GM20000 (cell line): ENCODE measurements at regions not wholly inside any gene's neighbourhood (a gene's known extent, or its start where the extent isn't known, plus 50 kb on each side); places are given as distances from the start of the nearest gene placed in this dataset.
A peak's percentile ranks its signal among the peaks of the same experiment; 100 is the strongest.
"Not testable (repeated sequence)": the region's sequence is repeated elsewhere in the genome, so short reads cannot be mapped to it uniquely, and the experiment has no call there.

Experiments
- DNase-seq: peaks from one replicate; pipeline ENCODE4 v3.0.0; 2012; ENCODE audit warnings: low spot score
- TF ChIP-seq, protein P1 (sequence below): IDR thresholded peaks from 2 replicates; pipeline ENCODE4 v1.5.1; 2012; ENCODE audit warnings: mild to moderate bottlenecking, control low read depth; ENCODE audit errors: extremely low read depth, missing control alignments

GRCh38 chr1:73717976-73718375 is 480.0 kb downstream of the LRRIQ3 start:
- DNase-seq, result no peak
- TF ChIP-seq, protein P1, sequence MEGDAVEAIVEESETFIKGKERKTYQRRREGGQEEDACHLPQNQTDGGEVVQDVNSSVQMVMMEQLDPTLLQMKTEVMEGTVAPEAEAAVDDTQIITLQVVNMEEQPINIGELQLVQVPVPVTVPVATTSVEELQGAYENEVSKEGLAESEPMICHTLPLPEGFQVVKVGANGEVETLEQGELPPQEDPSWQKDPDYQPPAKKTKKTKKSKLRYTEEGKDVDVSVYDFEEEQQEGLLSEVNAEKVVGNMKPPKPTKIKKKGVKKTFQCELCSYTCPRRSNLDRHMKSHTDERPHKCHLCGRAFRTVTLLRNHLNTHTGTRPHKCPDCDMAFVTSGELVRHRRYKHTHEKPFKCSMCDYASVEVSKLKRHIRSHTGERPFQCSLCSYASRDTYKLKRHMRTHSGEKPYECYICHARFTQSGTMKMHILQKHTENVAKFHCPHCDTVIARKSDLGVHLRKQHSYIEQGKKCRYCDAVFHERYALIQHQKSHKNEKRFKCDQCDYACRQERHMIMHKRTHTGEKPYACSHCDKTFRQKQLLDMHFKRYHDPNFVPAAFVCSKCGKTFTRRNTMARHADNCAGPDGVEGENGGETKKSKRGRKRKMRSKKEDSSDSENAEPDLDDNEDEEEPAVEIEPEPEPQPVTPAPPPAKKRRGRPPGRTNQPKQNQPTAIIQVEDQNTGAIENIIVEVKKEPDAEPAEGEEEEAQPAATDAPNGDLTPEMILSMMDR, result no peak

GRCh38 chr1:73711089-73711488 is 486.9 kb downstream of the LRRIQ3 start:
- TF ChIP-seq, protein P1, result no peak
- no peak for DNase-seq

DNA sequence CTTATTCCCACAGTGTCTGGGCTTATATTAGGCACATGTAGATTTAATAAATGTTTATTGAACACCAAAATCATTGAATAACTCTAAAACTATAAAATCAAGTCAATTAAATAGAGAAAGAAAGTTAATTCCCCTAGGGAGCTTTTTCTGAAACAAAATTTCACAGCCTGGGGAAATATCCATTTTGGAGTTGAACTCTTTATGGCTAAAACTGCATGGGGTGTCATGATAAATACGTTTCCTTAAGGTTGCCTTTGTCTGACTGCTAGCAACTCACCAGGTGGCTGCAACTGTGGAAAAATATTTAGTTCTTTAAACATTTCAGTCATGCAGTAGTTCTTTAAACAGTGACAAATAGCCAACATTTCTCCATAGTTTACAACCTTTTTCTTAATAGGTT is 496.1 kb downstream of the LRRIQ3 start:
- no peak for DNase-seq
- TF ChIP-seq, protein P1, result no peak

GRCh38 chr1:73676186-73676585 is 521.8 kb downstream of the LRRIQ3 start:
- no peak for DNase-seq
- TF ChIP-seq, protein P1, result no peak

DNA sequence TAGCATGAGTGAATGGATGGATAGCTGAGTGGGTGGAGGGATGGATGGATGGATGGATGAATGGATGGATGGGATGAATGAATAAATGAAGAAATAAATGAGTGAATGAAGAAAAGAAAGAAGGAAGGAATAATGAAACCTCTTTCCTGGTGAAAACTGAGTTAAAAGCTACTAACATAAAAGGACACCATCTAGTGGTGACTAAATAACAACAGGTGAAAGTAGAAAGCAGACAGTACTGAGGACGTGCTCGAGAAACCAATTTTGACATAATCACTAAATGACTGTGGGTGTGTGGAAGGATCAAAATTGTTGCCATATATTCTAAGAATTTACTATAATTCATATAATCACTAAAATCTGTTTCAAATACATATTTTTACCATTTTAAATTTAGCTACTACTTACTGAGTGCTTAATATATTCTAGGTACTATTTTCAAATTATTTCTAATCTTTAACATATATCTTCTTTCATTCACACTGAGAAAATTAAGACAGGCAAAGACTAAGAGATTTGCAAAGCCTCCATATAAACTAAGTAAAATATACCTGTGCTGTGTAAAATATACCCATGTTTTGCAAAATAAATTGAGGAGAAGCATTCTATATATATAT is 522.9 kb downstream of the LRRIQ3 start:
- DNase-seq, result peak; percentile 4
- TF ChIP-seq, protein P1, result peak; percentile 64

DNA sequence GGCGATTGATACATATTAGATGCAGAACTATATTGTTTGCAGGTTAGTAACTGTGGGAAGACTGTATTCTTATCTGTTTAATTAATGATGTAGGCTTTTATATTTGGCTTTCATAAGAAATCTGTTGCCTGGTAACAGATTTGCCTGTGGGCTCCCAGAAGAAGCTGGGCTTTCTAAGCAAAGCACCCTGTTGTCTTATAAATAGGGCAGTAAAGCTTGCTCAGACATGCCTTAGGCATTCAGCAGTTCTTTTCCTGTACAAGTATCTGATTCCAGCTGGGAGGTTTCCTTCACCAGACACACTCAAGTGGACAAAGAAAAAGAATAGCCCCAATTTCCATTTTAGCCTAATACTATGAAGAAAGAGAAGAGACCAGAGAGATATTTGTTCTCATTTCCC is 524.0 kb downstream of the LRRIQ3 start:
- DNase-seq, result no peak
- TF ChIP-seq, protein P1, result no peak

DNA sequence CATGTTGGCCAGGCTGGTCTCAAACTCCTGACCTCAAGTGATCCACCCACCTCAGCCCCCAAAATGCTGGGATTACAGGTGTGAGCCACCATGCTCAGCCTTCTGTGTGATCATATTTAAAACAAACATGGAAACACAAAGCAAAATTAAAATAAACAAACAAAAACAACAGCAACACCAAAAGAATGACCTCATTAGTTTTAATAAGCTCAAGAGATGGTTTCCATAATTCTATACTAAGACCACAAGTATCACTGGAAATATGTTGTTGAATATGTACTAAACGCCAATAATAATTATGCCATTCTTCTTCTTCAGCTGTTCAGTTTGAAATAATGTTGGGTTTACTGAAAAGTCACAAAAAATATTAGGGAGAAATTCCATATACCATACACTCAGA is 526.4 kb downstream of the LRRIQ3 start:
- TF ChIP-seq, protein P1, result no peak
- no peak for DNase-seq

- not testable (repeated sequence) for DNase-seq
Observed at GRCh38 chr1:73667959-73668358, 530.0 kb downstream of the LRRIQ3 start.
